ENCODE measurements at regions not wholly inside any gene's neighbourhood (a gene's known extent, or its start where the extent isn't known, plus 50 kb on each side); places are given as distances from the start of the nearest gene placed in this dataset.

DNA sequence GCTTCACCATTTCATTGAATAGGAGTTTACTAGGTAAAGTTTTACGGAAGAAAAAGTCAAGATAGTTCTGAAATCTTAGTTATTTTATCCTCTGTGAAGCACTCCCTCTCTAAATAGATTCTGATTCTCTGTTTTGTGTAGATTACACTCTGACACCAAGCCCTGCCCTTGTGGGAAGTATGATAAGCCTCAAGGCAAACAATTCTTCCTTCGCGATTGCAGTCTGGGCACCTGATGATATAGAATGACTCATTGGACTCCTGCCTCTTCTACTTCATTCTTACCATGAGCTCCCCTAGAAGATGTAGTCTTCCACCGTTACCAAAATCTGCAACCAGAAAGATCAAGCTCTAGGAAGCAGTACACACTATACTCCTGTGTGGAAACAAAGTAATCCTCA is 626.9 kb upstream of the PTGER4 start:
- Histone ChIP-seq H3K9me3 (ENCODE audit: control insufficient read depth in 1 of 2, low read length in 2 of 2) (no peaks in the 10 kb centered on the region), H3K27me3 (ENCODE audit: control insufficient read depth in 1 of 2, insufficient read depth in 2 of 2, low read length in 2 of 2) (no peaks in the 10 kb centered on the region), H3K4me1 (ENCODE audit: control insufficient read depth in 1 of 2, insufficient read depth in 2 of 2, low read length in 2 of 2) (peaks cover 0 to 8% of the 10 kb centered on the region in 2 donors), H3K4me3 (ENCODE audit: low read depth in 1 of 2, low read length in 2 of 2) (no peak overlapping the region), H3K9ac (ENCODE audit: low read depth in 1 of 2, low read length in 2 of 2) (no peak overlapping the region), H3K36me3 (ENCODE audit: control insufficient read depth in 1 of 2, insufficient read depth in 2 of 2, low read length in 2 of 2) (no peaks in the 10 kb centered on the region), H3K27ac (ENCODE audit: low read depth, low read length) (no peak overlapping the region)

DNA sequence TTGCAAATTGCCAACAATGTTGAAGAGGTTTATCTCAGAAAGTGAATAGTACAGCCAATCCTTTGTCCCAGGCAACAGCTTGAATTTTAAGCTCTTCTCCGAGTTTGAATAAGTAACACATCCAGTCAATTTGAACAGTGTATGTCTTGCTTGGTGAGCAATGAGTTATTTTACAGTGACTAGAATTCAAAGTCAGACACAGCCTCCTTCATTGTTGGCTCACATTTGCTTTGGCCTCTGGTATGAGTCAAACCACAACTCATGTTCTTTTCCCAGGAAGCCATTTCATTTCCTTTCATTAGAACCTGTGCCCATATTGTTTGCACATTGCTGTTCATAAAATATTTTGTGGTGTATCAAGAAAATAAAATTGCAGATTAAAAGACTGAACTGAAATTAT is 622.0 kb upstream of the DAB2 start:
- H3K27me3 ChIP-seq (ENCODE audit: control insufficient read depth in 1 of 2, insufficient read depth in 2 of 2, low read length in 2 of 2), result no peaks in the 10 kb centered on the region
- no peaks in the 10 kb centered on the region for H3K4me1 ChIP-seq (ENCODE audit: control insufficient read depth in 1 of 2, insufficient read depth in 2 of 2, low read length in 2 of 2)
- no peaks in the 10 kb centered on the region for H3K9me3 ChIP-seq (ENCODE audit: control insufficient read depth in 1 of 2, low read length in 2 of 2)
- no peak overlapping the region for H3K27ac ChIP-seq (ENCODE audit: low read depth, low read length)
- H3K9ac ChIP-seq (ENCODE audit: low read depth in 1 of 2, low read length in 2 of 2), result no peak overlapping the region
- H3K36me3 ChIP-seq (ENCODE audit: control insufficient read depth in 1 of 2, insufficient read depth in 2 of 2, low read length in 2 of 2), result no peaks in the 10 kb centered on the region
- H3K4me3 ChIP-seq (ENCODE audit: low read depth in 1 of 2, low read length in 2 of 2), result no peak overlapping the region

DNA sequence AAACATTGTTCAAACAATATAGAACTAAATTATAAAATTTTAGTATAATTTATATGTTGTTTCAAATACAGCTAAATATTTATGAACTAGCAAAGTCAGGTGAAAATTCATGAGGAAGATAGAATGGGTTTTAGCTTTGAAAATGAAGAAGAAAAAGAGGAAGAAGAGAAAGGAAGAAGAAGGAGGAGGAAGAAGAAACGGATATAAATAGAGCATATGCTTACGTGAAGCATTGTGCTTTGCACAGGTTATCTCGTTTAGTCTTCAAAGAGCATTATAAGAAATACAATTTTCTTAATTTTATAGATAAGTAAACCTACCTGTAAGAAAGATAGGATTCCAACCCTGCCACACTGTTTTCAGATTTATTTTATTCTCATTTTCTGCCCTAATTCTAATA is 620.6 kb upstream of the DAB2 start:
- H3K4me1 ChIP-seq (ENCODE audit: control insufficient read depth in 1 of 2, insufficient read depth in 2 of 2, low read length in 2 of 2), result no peaks in the 10 kb centered on the region
- H3K36me3 ChIP-seq (ENCODE audit: control insufficient read depth in 1 of 2, insufficient read depth in 2 of 2, low read length in 2 of 2), result no peaks in the 10 kb centered on the region
- H3K9me3 ChIP-seq (ENCODE audit: control insufficient read depth in 1 of 2, low read length in 2 of 2), result no peaks in the 10 kb centered on the region
- H3K27me3 ChIP-seq (ENCODE audit: control insufficient read depth in 1 of 2, insufficient read depth in 2 of 2, low read length in 2 of 2), result no peaks in the 10 kb centered on the region
- no peak overlapping the region for H3K27ac ChIP-seq (ENCODE audit: low read depth, low read length)
- H3K9ac ChIP-seq (ENCODE audit: low read depth in 1 of 2, low read length in 2 of 2), result no peak overlapping the region
- no peak overlapping the region for H3K4me3 ChIP-seq (ENCODE audit: low read depth in 1 of 2, low read length in 2 of 2)

DNA sequence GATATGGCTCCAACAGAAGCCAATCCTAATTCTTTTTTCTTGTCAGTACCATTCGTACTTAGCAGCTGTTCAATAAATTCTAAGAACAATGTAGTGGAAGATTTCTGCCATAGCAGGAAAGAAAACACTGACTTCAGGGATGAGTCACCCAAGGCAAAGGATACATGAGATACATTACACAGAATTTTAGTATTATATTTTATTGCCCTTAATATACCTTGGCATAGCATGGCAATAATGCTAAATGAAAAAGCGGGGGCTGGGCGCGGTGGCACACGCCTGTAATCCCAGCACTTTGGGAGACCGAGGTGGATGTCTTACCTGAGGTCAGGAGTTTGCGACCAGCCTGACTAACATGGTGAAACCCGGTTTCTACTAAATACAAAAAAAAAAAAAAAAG is 619.1 kb upstream of the DAB2 start:
- Histone ChIP-seq H3K36me3 (ENCODE audit: control insufficient read depth in 1 of 2, insufficient read depth in 2 of 2, low read length in 2 of 2) (no peaks in the 10 kb centered on the region), H3K27ac (ENCODE audit: low read depth, low read length) (no peak overlapping the region), H3K4me3 (ENCODE audit: low read depth in 1 of 2, low read length in 2 of 2) (no peak overlapping the region), H3K9ac (ENCODE audit: low read depth in 1 of 2, low read length in 2 of 2) (no peak overlapping the region), H3K9me3 (ENCODE audit: control insufficient read depth in 1 of 2, low read length in 2 of 2) (no peaks in the 10 kb centered on the region), H3K27me3 (ENCODE audit: control insufficient read depth in 1 of 2, insufficient read depth in 2 of 2, low read length in 2 of 2) (no peaks in the 10 kb centered on the region), H3K4me1 (ENCODE audit: control insufficient read depth in 1 of 2, insufficient read depth in 2 of 2, low read length in 2 of 2) (no peaks in the 10 kb centered on the region)

DNA sequence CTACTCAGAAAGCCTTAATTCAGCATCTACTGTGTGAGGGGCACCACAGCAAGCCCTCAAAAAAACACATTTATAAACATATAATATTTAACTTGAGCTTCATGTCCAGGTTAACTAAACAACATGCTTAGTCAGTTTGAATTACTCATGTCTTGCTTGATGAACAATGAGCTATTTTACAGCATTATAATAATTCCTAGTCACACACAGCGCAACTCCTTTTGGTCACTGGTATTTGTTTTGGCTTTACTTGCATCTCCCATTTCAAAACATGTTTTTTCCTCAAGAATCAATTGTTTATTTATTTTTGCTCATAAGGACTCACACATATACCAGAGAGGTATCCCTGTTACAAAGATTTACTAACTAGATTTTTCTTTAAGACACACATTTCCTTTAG is 616.7 kb upstream of the DAB2 start:
- Histone ChIP-seq H3K9ac (ENCODE audit: low read depth in 1 of 2, low read length in 2 of 2) (no peak overlapping the region), H3K36me3 (ENCODE audit: control insufficient read depth in 1 of 2, insufficient read depth in 2 of 2, low read length in 2 of 2) (no peaks in the 10 kb centered on the region), H3K9me3 (ENCODE audit: control insufficient read depth in 1 of 2, low read length in 2 of 2) (no peaks in the 10 kb centered on the region), H3K4me1 (ENCODE audit: control insufficient read depth in 1 of 2, insufficient read depth in 2 of 2, low read length in 2 of 2) (peaks cover 0 to 6% of the 10 kb centered on the region in 2 donors), H3K27me3 (ENCODE audit: control insufficient read depth in 1 of 2, insufficient read depth in 2 of 2, low read length in 2 of 2) (no peaks in the 10 kb centered on the region), H3K4me3 (ENCODE audit: low read depth in 1 of 2, low read length in 2 of 2) (no peak overlapping the region), H3K27ac (ENCODE audit: low read depth, low read length) (no peak overlapping the region)

DNA sequence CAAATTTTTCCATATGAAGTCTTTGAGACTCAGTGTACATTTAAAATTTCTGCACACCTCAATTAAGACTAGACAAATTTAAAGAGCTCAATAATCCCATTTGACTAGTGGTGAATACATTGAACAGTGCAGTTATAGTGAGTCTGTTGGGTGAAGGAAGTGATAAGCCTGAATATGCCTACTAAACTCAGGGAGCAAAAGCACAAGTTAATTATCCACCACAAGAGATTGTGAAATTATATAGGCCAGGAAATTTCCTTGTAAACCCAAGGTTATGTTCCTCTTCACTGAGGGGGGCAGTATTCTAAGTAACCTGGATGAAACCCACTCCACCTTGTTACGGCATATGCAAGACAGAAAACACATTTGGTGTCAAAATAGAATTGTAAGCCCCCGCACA is 612.9 kb upstream of the DAB2 start:
- Histone ChIP-seq H3K27me3 (ENCODE audit: control insufficient read depth in 1 of 2, insufficient read depth in 2 of 2, low read length in 2 of 2) (no peaks in the 10 kb centered on the region), H3K4me1 (ENCODE audit: control insufficient read depth in 1 of 2, insufficient read depth in 2 of 2, low read length in 2 of 2) (peaks cover 0 to 6% of the 10 kb centered on the region in 2 donors), H3K27ac (ENCODE audit: low read depth, low read length) (no peak overlapping the region), H3K36me3 (ENCODE audit: control insufficient read depth in 1 of 2, insufficient read depth in 2 of 2, low read length in 2 of 2) (no peaks in the 10 kb centered on the region), H3K4me3 (ENCODE audit: low read depth in 1 of 2, low read length in 2 of 2) (no peak overlapping the region), H3K9me3 (ENCODE audit: control insufficient read depth in 1 of 2, low read length in 2 of 2) (no peaks in the 10 kb centered on the region), H3K9ac (ENCODE audit: low read depth in 1 of 2, low read length in 2 of 2) (no peak overlapping the region)

DNA sequence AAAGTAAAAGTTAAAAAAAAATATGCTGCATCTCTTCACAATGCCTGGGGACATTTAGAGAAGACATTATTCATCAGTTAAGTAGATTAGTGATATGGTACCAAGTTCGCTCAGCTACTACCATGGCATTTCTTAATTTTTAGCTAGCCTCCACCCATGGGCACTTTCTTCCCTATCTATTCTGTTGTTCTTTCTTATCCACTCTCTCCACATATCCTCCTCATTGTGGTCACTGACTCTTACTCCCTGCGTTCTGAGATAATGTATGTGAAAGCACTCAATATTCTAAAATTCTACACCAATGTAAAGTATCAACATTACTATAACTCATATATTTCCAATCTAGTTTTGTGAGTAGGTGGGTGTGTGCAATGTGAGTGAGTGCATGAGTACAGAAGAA is 609.7 kb upstream of the DAB2 start:
- H3K4me3 ChIP-seq (ENCODE audit: low read depth in 1 of 2, low read length in 2 of 2), result no peak overlapping the region
- H3K4me1 ChIP-seq (ENCODE audit: control insufficient read depth in 1 of 2, insufficient read depth in 2 of 2, low read length in 2 of 2), result peaks cover 0 to 6% of the 10 kb centered on the region in 2 donors
- H3K9ac ChIP-seq (ENCODE audit: low read depth in 1 of 2, low read length in 2 of 2), result no peak overlapping the region
- H3K27ac ChIP-seq (ENCODE audit: low read depth, low read length), result no peak overlapping the region
- H3K36me3 ChIP-seq (ENCODE audit: control insufficient read depth in 1 of 2, insufficient read depth in 2 of 2, low read length in 2 of 2), result no peaks in the 10 kb centered on the region
- no peaks in the 10 kb centered on the region for H3K27me3 ChIP-seq (ENCODE audit: control insufficient read depth in 1 of 2, insufficient read depth in 2 of 2, low read length in 2 of 2)
- no peaks in the 10 kb centered on the region for H3K9me3 ChIP-seq (ENCODE audit: control insufficient read depth in 1 of 2, low read length in 2 of 2)

DNA sequence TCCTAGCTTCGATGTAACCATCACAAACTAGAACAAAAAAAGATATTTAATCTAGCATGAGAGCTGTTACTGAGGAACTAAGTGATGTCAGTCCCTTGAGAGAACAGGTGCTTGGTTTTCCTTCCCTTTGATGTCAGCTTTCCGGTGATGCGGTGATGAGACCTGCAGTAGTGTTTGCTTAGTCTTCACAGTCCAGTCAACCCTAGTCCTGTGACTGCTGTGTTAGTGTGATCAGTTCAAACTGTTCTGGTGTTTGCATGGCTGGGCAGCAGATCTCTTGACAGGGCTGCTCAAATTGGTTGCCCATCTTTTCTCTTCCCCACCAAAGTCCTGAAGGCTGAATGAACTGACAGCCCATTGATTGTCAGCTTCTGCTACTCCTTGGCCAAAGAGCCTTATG is 608.6 kb upstream of the DAB2 start:
- H3K4me3 ChIP-seq (ENCODE audit: low read depth in 1 of 2, low read length in 2 of 2), result no peak overlapping the region
- H3K27me3 ChIP-seq (ENCODE audit: control insufficient read depth in 1 of 2, insufficient read depth in 2 of 2, low read length in 2 of 2), result no peaks in the 10 kb centered on the region
- H3K27ac ChIP-seq (ENCODE audit: low read depth, low read length), result no peak overlapping the region
- peaks cover 0 to 6% of the 10 kb centered on the region in 2 donors for H3K4me1 ChIP-seq (ENCODE audit: control insufficient read depth in 1 of 2, insufficient read depth in 2 of 2, low read length in 2 of 2)
- H3K9ac ChIP-seq (ENCODE audit: low read depth in 1 of 2, low read length in 2 of 2), result no peak overlapping the region
- no peaks in the 10 kb centered on the region for H3K36me3 ChIP-seq (ENCODE audit: control insufficient read depth in 1 of 2, insufficient read depth in 2 of 2, low read length in 2 of 2)
- H3K9me3 ChIP-seq (ENCODE audit: control insufficient read depth in 1 of 2, low read length in 2 of 2), result no peaks in the 10 kb centered on the region

DNA sequence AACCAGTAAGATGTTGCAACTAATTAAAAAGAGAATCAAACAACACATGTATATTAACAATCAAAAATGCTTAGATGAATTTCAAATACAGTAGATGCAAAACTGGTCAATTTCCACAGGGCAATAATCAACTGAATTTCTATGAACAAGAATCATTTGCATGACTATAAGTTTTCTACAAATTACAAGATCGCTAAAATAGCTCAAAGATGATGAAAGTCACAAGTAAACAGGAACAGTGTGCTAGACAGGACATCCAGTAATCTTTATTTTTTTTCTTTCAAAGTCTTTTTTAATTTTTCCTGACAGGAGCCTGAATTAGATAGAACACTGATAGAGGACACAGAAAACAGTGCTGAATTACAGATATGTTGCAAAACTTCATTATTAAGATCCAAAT is 608.2 kb upstream of the DAB2 start:
- H3K4me3 ChIP-seq (ENCODE audit: low read depth in 1 of 2, low read length in 2 of 2), result no peak overlapping the region
- H3K27me3 ChIP-seq (ENCODE audit: control insufficient read depth in 1 of 2, insufficient read depth in 2 of 2, low read length in 2 of 2), result no peaks in the 10 kb centered on the region
- no peak overlapping the region for H3K9ac ChIP-seq (ENCODE audit: low read depth in 1 of 2, low read length in 2 of 2)
- no peak overlapping the region for H3K27ac ChIP-seq (ENCODE audit: low read depth, low read length)
- no peaks in the 10 kb centered on the region for H3K36me3 ChIP-seq (ENCODE audit: control insufficient read depth in 1 of 2, insufficient read depth in 2 of 2, low read length in 2 of 2)
- no peaks in the 10 kb centered on the region for H3K9me3 ChIP-seq (ENCODE audit: control insufficient read depth in 1 of 2, low read length in 2 of 2)
- peaks cover 0 to 4% of the 10 kb centered on the region in 2 donors for H3K4me1 ChIP-seq (ENCODE audit: control insufficient read depth in 1 of 2, insufficient read depth in 2 of 2, low read length in 2 of 2)

DNA sequence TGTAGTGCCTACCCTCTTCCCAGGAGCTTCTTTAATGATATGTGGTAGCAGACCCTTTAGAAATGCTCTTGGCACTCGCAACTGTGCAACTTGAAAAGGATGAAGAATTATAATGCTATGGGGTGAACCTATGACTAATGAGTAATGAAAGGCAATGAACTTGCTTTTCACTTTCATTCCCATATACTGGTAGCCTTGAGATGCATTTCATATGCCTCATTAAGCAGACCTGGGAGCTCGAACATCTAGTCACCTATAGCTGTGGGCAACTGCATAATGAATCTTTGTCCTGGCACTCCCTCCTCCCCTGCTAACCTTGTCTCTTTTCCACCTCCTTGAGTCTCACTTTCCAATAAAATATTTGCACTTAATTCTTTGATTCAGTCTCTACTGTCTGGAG is 605.9 kb upstream of the DAB2 start:
- no peak overlapping the region for H3K27ac ChIP-seq (ENCODE audit: low read depth, low read length)
- H3K36me3 ChIP-seq (ENCODE audit: control insufficient read depth in 1 of 2, insufficient read depth in 2 of 2, low read length in 2 of 2), result no peaks in the 10 kb centered on the region
- H3K4me3 ChIP-seq (ENCODE audit: low read depth in 1 of 2, low read length in 2 of 2), result no peak overlapping the region
- no peak overlapping the region for H3K9ac ChIP-seq (ENCODE audit: low read depth in 1 of 2, low read length in 2 of 2)
- H3K9me3 ChIP-seq (ENCODE audit: control insufficient read depth in 1 of 2, low read length in 2 of 2), result no peaks in the 10 kb centered on the region
- H3K4me1 ChIP-seq (ENCODE audit: control insufficient read depth in 1 of 2, insufficient read depth in 2 of 2, low read length in 2 of 2), result no peaks in the 10 kb centered on the region
- no peaks in the 10 kb centered on the region for H3K27me3 ChIP-seq (ENCODE audit: control insufficient read depth in 1 of 2, insufficient read depth in 2 of 2, low read length in 2 of 2)
